ENCODE measurements at regions not wholly inside any gene's neighbourhood (a gene's known extent, or its start where the extent isn't known, plus 50 kb on each side); places are given as distances from the start of the nearest gene placed in this dataset.

DNA sequence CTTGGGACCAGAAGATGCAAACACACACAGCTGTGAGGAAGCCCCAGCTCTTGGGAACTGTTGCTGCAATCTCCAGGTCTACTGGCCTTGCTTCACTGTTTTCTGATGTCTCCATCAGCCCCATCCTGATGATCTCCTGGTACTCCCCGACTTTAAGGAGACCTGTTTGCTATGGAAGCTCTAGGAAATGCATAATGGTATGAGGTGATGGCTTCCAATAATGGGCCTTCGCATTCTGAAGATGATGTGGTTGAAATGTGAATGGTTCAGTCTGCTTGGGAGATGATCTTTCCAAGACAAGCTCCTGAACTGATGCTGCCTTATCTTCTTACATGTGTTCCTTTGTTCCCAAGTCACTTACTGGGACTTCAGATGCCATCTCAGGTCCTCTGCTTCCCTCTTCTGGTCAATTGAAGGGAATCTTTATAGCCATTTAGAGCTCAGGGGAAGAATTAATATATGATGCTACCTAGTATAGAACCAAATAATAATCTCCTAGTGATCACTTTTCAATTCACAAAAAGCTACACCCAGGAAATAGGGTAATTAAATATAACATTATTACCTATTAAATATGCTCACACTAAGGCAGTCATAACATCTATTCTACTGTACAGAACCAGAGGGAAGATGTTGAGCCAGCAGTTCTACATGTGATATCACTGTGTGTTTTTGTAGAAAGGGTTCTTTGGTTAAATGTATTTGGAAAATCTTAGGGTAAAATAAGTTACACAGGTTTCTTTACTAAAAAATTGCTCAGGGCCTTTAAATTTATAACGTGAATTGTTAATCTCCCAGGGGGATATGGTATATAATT, 73.9 kb upstream of the VTCN1 start:
- Histone ChIP-seq H3K27ac (ENCODE audit: extremely low read depth, low read depth, low read length) (no peak overlapping the region), H3K4me1 (ENCODE audit: control insufficient read depth, insufficient read depth, low read length) (no peaks in the 10 kb centered on the region), H3K4me3 (ENCODE audit: low read depth, low read length) (no peak overlapping the region), H3K36me3 (ENCODE audit: control insufficient read depth in 2 of 2, insufficient read depth in 1 of 2, low read length in 2 of 2) (no peaks in the 10 kb centered on the region), H3K9me3 (ENCODE audit: control insufficient read depth, insufficient read depth, low read depth, low read length) (no peaks in the 10 kb centered on the region)
- ChIA-PET CTCF (interaction anchor here (0.5 to 3.5 kb wide), 50 partner anchors 8 to 1660 kb away, joined by 3 to 101 read pairs (median 4); partner anchors contain the start of genes TRIM45 and TTF2), POLR2A (no interaction called here)
- TF ChIP-seq ZNF660 (tag by site-specific recombination; IDR thresholded peaks at IDR 0.05) (0 out of 2 replicates have a peak, but pooled peaks have one; percentile 38), ZNF654 (tag by site-specific recombination; IDR thresholded peaks at IDR 0.05; ENCODE audit: low read depth) (peak; percentile 91), HOXC10 (CRISPR knock-in tag; IDR thresholded peaks at IDR 0.05) (no peak), OVOL3 (tag by site-specific recombination; IDR thresholded peaks at IDR 0.05) (no peak), ZNF311 (tag by site-specific recombination; IDR thresholded peaks at IDR 0.05; ENCODE audit: borderline replicate concordance) (no peak), ZNF830 (tag by site-specific recombination; IDR thresholded peaks at IDR 0.05; ENCODE audit: low read depth) (no peak)
- TF ChIP-seq, protein P1, sequence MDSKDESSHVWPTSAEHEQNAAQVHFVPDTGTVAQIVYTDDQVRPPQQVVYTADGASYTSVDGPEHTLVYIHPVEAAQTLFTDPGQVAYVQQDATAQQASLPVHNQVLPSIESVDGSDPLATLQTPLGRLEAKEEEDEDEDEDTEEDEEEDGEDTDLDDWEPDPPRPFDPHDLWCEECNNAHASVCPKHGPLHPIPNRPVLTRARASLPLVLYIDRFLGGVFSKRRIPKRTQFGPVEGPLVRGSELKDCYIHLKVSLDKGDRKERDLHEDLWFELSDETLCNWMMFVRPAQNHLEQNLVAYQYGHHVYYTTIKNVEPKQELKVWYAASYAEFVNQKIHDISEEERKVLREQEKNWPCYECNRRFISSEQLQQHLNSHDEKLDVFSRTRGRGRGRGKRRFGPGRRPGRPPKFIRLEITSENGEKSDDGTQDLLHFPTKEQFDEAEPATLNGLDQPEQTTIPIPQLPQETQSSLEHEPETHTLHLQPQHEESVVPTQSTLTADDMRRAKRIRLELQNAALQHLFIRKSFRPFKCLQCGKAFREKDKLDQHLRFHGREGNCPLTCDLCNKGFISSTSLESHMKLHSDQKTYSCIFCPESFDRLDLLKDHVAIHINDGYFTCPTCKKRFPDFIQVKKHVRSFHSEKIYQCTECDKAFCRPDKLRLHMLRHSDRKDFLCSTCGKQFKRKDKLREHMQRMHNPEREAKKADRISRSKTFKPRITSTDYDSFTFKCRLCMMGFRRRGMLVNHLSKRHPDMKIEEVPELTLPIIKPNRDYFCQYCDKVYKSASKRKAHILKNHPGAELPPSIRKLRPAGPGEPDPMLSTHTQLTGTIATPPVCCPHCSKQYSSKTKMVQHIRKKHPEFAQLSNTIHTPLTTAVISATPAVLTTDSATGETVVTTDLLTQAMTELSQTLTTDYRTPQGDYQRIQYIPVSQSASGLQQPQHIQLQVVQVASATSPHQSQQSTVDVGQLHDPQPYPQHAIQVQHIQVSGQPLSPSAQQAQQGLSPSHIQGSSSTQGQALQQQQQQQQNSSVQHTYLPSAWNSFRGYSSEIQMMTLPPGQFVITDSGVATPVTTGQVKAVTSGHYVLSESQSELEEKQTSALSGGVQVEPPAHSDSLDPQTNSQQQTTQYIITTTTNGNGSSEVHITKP (tag by site-specific recombination; IDR thresholded peaks at IDR 0.05) = 0 out of 2 replicates have a peak, but pooled peaks have one; percentile 37
- TF ChIP-seq, protein P2, sequence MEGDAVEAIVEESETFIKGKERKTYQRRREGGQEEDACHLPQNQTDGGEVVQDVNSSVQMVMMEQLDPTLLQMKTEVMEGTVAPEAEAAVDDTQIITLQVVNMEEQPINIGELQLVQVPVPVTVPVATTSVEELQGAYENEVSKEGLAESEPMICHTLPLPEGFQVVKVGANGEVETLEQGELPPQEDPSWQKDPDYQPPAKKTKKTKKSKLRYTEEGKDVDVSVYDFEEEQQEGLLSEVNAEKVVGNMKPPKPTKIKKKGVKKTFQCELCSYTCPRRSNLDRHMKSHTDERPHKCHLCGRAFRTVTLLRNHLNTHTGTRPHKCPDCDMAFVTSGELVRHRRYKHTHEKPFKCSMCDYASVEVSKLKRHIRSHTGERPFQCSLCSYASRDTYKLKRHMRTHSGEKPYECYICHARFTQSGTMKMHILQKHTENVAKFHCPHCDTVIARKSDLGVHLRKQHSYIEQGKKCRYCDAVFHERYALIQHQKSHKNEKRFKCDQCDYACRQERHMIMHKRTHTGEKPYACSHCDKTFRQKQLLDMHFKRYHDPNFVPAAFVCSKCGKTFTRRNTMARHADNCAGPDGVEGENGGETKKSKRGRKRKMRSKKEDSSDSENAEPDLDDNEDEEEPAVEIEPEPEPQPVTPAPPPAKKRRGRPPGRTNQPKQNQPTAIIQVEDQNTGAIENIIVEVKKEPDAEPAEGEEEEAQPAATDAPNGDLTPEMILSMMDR (tag by site-specific recombination; IDR thresholded peaks at IDR 0.05) = peak; percentile 64

GRCh38 chr1:117278531-117278930, 67.8 kb upstream of the VTCN1 start:
- CTCF ChIA-PET = interaction anchor here (0.7 kb wide), 1 partner anchor 188 kb away, joined by 4 read pairs; no protein-coding TSS in a partner anchor
- Histone ChIP-seq H3K4me1 (ENCODE audit: control insufficient read depth, insufficient read depth, low read length) (no peaks in the 10 kb centered on the region), H3K36me3 (ENCODE audit: control insufficient read depth in 2 of 2, insufficient read depth in 1 of 2, low read length in 2 of 2) (no peaks in the 10 kb centered on the region), H3K9me3 (ENCODE audit: control insufficient read depth, insufficient read depth, low read depth, low read length) (no peaks in the 10 kb centered on the region), H3K27ac (ENCODE audit: extremely low read depth, low read depth, low read length) (no peak overlapping the region), H3K4me3 (ENCODE audit: low read depth, low read length) (no peak overlapping the region)
- POLR2A ChIA-PET = no interaction called here
- TF ChIP-seq ZNF558 (tag by site-specific recombination; IDR thresholded peaks at IDR 0.05) (no peak), EGR2 (tag by site-specific recombination; IDR thresholded peaks at IDR 0.05; ENCODE audit: low read depth) (no peak), KLF8 (tag by site-specific recombination; IDR thresholded peaks at IDR 0.05) (no peak), ZBTB8A (tag by site-specific recombination; IDR thresholded peaks at IDR 0.05) (no peak), BCL11B (tag by site-specific recombination; IDR thresholded peaks at IDR 0.05; ENCODE audit: low read depth) (no peak), KLF17 (tag by site-specific recombination; IDR thresholded peaks at IDR 0.05) (no peak), ZSCAN16 (tag by site-specific recombination; IDR thresholded peaks at IDR 0.05) (no peak), MYNN (tag by site-specific recombination; IDR thresholded peaks at IDR 0.05; ENCODE audit: borderline replicate concordance) (no peak), ZNF830 (tag by site-specific recombination; IDR thresholded peaks at IDR 0.05; ENCODE audit: low read depth) (no peak), INSM2 (tag by site-specific recombination; IDR thresholded peaks at IDR 0.05) (no peak)
